ENCODE measurements at regions not wholly inside any gene's neighbourhood (a gene's known extent, or its start where the extent isn't known, plus 50 kb on each side); places are given as distances from the start of the nearest gene placed in this dataset.

DNA sequence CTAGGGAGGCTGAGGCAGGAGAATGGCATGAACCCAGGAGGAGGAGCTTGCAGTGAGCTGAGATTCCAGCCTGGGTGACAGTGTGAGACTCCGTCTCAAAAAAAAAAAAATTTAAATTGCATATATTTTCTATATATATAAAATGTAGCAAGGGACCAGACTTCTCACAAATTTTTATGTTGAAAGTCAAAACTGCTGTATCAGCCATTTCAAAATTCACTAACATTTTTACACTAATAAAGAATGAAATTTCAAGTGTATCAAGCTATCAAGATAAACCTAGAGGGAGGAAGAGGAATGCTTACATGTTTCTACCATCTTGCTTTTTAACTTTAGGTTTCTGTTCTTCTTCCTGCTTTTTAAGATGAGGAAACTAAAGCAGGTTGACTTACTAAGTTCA, 464.0 kb downstream of the KCNJ3 start:
- DNase-seq (ENCODE audit: low spot score) (no peak), ATAC-seq (no peak)
- TF ChIP-seq HMGA2 (CRISPR knock-in tag; IDR thresholded peaks at IDR 0.05) (no peak), CREB1 (CRISPR knock-in tag; IDR thresholded peaks at IDR 0.05) (no peak), GTF2I (CRISPR knock-in tag; conservative IDR thresholded peaks at IDR 0.05) (no peak), ETV6 (CRISPR knock-in tag; IDR thresholded peaks at IDR 0.05) (no peak), ERG (CRISPR knock-in tag; IDR thresholded peaks at IDR 0.05) (no peak)
- H3K27me3 Mint-ChIP-seq (ENCODE audit: low read depth), result no peaks in the 10 kb centered on the region
- no peaks in the 10 kb centered on the region for H3K9me3 Mint-ChIP-seq
- CTCF ChIA-PET, result no interaction called here
- no peak overlapping the region for H3K4me3 Mint-ChIP-seq
- no peak overlapping the region for H3K27ac Mint-ChIP-seq
- no peaks in the 10 kb centered on the region for H3K36me3 Mint-ChIP-seq
- no peaks in the 10 kb centered on the region for H3K4me1 Mint-ChIP-seq
- POLR2A ChIA-PET, result no interaction called here

DNA sequence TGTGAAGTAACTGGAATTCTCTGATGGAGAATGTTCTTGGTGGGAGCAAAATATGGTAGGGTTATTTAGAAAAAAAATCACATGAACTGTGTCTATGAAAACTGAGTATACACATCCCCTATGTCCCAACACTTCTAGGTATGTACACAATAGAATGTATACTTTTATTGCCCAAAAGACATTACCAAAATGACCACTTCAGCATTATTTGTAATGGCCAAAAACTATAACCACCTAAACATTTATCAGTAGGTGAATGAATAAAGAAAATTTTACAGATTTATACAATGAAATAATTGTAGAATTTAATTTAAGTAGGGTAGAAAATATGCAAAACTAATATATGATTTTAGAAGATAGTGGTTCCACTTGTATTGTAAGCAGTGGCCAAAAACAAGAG, 462.8 kb downstream of the KCNJ3 start:
- no peaks in the 10 kb centered on the region for H3K4me1 Mint-ChIP-seq
- H3K9me3 Mint-ChIP-seq, result no peaks in the 10 kb centered on the region
- no peaks in the 10 kb centered on the region for H3K36me3 Mint-ChIP-seq
- H3K27ac Mint-ChIP-seq, result no peak overlapping the region
- H3K27me3 Mint-ChIP-seq (ENCODE audit: low read depth), result no peaks in the 10 kb centered on the region
- H3K4me3 Mint-ChIP-seq, result no peak overlapping the region
- no peak for ATAC-seq
- CTCF ChIA-PET, result no interaction called here
- POLR2A ChIA-PET, result no interaction called here
- DNase-seq (ENCODE audit: low spot score), result no peak
- TF ChIP-seq ZMAT4 (CRISPR knock-in tag; IDR thresholded peaks at IDR 0.05) (no peak), CREM (CRISPR knock-in tag; IDR thresholded peaks at IDR 0.05) (no peak), MXD4 (CRISPR knock-in tag; IDR thresholded peaks at IDR 0.05; ENCODE audit: borderline replicate concordance) (no peak), GTF2I (CRISPR knock-in tag; conservative IDR thresholded peaks at IDR 0.05) (no peak), AR (CRISPR knock-in tag; IDR thresholded peaks at IDR 0.05) (no peak), ZBTB43 (CRISPR knock-in tag; IDR thresholded peaks at IDR 0.05) (no peak), IRF2 (CRISPR knock-in tag; IDR thresholded peaks at IDR 0.05; ENCODE audit: borderline replicate concordance, low read depth) (no peak), ZNF263 (CRISPR knock-in tag; IDR thresholded peaks at IDR 0.05; ENCODE audit: low read depth) (no peak), ZNF532 (CRISPR knock-in tag; IDR thresholded peaks at IDR 0.05; ENCODE audit: borderline replicate concordance) (no peak)
- TF ChIP-seq, protein P1, sequence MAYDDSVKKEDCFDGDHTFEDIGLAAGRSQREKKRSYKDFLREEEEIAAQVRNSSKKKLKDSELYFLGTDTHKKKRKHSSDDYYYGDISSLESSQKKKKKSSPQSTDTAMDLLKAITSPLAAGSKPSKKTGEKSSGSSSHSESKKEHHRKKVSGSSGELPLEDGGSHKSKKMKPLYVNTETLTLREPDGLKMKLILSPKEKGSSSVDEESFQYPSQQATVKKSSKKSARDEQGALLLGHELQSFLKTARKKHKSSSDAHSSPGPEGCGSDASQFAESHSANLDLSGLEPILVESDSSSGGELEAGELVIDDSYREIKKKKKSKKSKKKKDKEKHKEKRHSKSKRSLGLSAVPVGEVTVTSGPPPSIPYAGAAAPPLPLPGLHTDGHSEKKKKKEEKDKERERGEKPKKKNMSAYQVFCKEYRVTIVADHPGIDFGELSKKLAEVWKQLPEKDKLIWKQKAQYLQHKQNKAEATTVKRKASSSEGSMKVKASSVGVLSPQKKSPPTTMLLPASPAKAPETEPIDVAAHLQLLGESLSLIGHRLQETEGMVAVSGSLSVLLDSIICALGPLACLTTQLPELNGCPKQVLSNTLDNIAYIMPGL (CRISPR knock-in tag; IDR thresholded peaks at IDR 0.05), result no peak
- TF ChIP-seq, protein P2, sequence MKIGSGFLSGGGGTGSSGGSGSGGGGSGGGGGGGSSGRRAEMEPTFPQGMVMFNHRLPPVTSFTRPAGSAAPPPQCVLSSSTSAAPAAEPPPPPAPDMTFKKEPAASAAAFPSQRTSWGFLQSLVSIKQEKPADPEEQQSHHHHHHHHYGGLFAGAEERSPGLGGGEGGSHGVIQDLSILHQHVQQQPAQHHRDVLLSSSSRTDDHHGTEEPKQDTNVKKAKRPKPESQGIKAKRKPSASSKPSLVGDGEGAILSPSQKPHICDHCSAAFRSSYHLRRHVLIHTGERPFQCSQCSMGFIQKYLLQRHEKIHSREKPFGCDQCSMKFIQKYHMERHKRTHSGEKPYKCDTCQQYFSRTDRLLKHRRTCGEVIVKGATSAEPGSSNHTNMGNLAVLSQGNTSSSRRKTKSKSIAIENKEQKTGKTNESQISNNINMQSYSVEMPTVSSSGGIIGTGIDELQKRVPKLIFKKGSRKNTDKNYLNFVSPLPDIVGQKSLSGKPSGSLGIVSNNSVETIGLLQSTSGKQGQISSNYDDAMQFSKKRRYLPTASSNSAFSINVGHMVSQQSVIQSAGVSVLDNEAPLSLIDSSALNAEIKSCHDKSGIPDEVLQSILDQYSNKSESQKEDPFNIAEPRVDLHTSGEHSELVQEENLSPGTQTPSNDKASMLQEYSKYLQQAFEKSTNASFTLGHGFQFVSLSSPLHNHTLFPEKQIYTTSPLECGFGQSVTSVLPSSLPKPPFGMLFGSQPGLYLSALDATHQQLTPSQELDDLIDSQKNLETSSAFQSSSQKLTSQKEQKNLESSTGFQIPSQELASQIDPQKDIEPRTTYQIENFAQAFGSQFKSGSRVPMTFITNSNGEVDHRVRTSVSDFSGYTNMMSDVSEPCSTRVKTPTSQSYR (CRISPR knock-in tag; IDR thresholded peaks at IDR 0.05), result no peak
- TF ChIP-seq, protein P3, sequence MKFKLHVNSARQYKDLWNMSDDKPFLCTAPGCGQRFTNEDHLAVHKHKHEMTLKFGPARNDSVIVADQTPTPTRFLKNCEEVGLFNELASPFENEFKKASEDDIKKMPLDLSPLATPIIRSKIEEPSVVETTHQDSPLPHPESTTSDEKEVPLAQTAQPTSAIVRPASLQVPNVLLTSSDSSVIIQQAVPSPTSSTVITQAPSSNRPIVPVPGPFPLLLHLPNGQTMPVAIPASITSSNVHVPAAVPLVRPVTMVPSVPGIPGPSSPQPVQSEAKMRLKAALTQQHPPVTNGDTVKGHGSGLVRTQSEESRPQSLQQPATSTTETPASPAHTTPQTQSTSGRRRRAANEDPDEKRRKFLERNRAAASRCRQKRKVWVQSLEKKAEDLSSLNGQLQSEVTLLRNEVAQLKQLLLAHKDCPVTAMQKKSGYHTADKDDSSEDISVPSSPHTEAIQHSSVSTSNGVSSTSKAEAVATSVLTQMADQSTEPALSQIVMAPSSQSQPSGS (CRISPR knock-in tag; IDR thresholded peaks at IDR 0.05; ENCODE audit: borderline replicate concordance, low read depth), result no peak
- TF ChIP-seq, protein P4, sequence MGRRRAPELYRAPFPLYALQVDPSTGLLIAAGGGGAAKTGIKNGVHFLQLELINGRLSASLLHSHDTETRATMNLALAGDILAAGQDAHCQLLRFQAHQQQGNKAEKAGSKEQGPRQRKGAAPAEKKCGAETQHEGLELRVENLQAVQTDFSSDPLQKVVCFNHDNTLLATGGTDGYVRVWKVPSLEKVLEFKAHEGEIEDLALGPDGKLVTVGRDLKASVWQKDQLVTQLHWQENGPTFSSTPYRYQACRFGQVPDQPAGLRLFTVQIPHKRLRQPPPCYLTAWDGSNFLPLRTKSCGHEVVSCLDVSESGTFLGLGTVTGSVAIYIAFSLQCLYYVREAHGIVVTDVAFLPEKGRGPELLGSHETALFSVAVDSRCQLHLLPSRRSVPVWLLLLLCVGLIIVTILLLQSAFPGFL (CRISPR knock-in tag; IDR thresholded peaks at IDR 0.05; ENCODE audit: borderline replicate concordance), result no peak
